CD14-positive monocyte (primary cell): ENCODE measurements at regions not wholly inside any gene's neighbourhood (a gene's known extent, or its start where the extent isn't known, plus 50 kb on each side); places are given as distances from the start of the nearest gene placed in this dataset.
A peak's percentile ranks its signal among the peaks of the same experiment; 100 is the strongest.

Experiments used
- DNase-seq, 3 donors: peaks; one replicate each; pipeline ENCODE4 v3.0.0-alpha.2; 2011 to 2022
- H2AFZ ChIP-seq: 2 replicates; pipeline ENCODE4 v1.6.0; 2012; ENCODE audit warnings: mild to moderate bottlenecking, low read depth, low read length, inconsistent platforms; ENCODE audit not compliant: insufficient read depth, poor library complexity, severe bottlenecking
- H3K27ac ChIP-seq, 2 donors: 1 replicate in 1 of 2; 2 replicates in 1 of 2; pipeline ENCODE4 v1.5.1; 2012 to 2013; ENCODE audit warnings: low read length in 2 of 2, control low read depth in 1 of 2, inconsistent platforms in 1 of 2, low read depth in 1 of 2, mild to moderate bottlenecking in 1 of 2
- H3K27me3 ChIP-seq, 2 donors: one replicate each; pipeline versions ENCODE4 v1.6.0 to v1.6.1; 2011 to 2013; ENCODE audit warnings: low read length in 2 of 2; ENCODE audit not compliant: control insufficient read depth in 2 of 2, insufficient read depth in 2 of 2
- H3K36me3 ChIP-seq, 2 donors: replicated peaks in 1 of 2; 1 replicate in 1 of 2; 2 replicates in 1 of 2; pipeline versions ENCODE4 v1.5.1 to v1.6.1; 2012 to 2013; ENCODE audit warnings: low read length in 2 of 2, control low read depth in 1 of 2, inconsistent platforms in 1 of 2, mild to moderate bottlenecking in 1 of 2; ENCODE audit not compliant: insufficient read depth in 2 of 2, control insufficient read depth in 1 of 2
- H3K4me1 ChIP-seq, 2 donors: 1 replicate in 1 of 2; 2 replicates in 1 of 2; pipeline versions ENCODE4 v1.5.1 to v1.6.1; 2012 to 2013; ENCODE audit warnings: low read length in 2 of 2, control low read depth in 1 of 2, inconsistent platforms in 1 of 2, mild to moderate bottlenecking in 1 of 2, moderate library complexity in 1 of 2; ENCODE audit not compliant: insufficient read depth in 2 of 2, control insufficient read depth in 1 of 2
- H3K4me2 ChIP-seq: replicated peaks from 2 replicates; pipeline ENCODE3; 2012; ENCODE audit warnings: low read length, moderate library complexity, mild to moderate bottlenecking; ENCODE audit not compliant: poor library complexity, severe bottlenecking; ENCODE audit errors: extremely low read depth
- H3K4me3 ChIP-seq, 3 experiments: fragments of 200-600 bp in 1 of 3; sonication (generic) in 1 of 3; replicated peaks in 1 of 3; 1 replicate in 2 of 3; 2 replicates in 1 of 3; pipeline ENCODE4 v1.5.1; 2011 to 2013; ENCODE audit warnings: low read length in 3 of 3, mild to moderate bottlenecking in 3 of 3, control low read depth in 2 of 3, low read depth in 2 of 3, inconsistent platforms in 1 of 3, moderate library complexity in 1 of 3
- H3K79me2 ChIP-seq: 2 replicates; pipeline ENCODE4 v1.6.0; 2012; ENCODE audit warnings: mild to moderate bottlenecking, control low read depth, inconsistent platforms, low read length, moderate library complexity; ENCODE audit not compliant: insufficient read depth
- H3K9ac ChIP-seq: 2 replicates; pipeline ENCODE4 v1.6.0; 2017; ENCODE audit warnings: low read length, mild to moderate bottlenecking; ENCODE audit not compliant: insufficient read depth, poor library complexity, severe bottlenecking
- H3K9me3 ChIP-seq, 2 donors: replicated peaks in 1 of 2; 1 replicate in 1 of 2; 2 replicates in 1 of 2; pipeline versions ENCODE4 v1.5.1 to v1.6.1; 2012 to 2013; ENCODE audit warnings: low read length in 2 of 2, control low read depth in 1 of 2; ENCODE audit not compliant: control insufficient read depth in 1 of 2, insufficient read depth in 1 of 2
- H4K20me1 ChIP-seq: 2 replicates; pipeline ENCODE4 v1.6.0; 2012; ENCODE audit warnings: mild to moderate bottlenecking, low read length, control low read depth, moderate library complexity; ENCODE audit not compliant: insufficient read depth
- H3K27ac Mint-ChIP-seq, 7 donors: one replicate each; pipeline ENCODE4 v1.8.0; 2020; ENCODE audit warnings: mild to moderate bottlenecking in 7 of 7, mixed read lengths in 7 of 7, moderate library complexity in 6 of 7, inconsistent platforms in 2 of 7
- H3K27me3 Mint-ChIP-seq, 3 donors: one replicate each; pipeline ENCODE4 v1.8.0; 2021 to 2022; ENCODE audit warnings: low read depth in 3 of 3, mild to moderate bottlenecking in 3 of 3, mixed read lengths in 3 of 3, moderate library complexity in 3 of 3, inconsistent platforms in 1 of 3
- H3K36me3 Mint-ChIP-seq, 2 donors: one replicate each; pipeline ENCODE4 v1.8.0; 2020; ENCODE audit warnings: mixed read lengths in 2 of 2, inconsistent platforms in 1 of 2, mild to moderate bottlenecking in 1 of 2
- H3K4me1 Mint-ChIP-seq: one replicate; pipeline ENCODE4 v1.8.0; 2020; ENCODE audit warnings: mild to moderate bottlenecking, mixed read lengths
- H3K4me3 Mint-ChIP-seq, 2 donors: one replicate each; pipeline ENCODE4 v1.8.0; 2020; ENCODE audit warnings: mild to moderate bottlenecking in 2 of 2, mixed read lengths in 2 of 2, moderate library complexity in 1 of 2
- H3K9me3 Mint-ChIP-seq, 7 donors: one replicate each; pipeline ENCODE4 v1.8.0; 2020 to 2022; ENCODE audit warnings: mixed read lengths in 7 of 7, mild to moderate bottlenecking in 6 of 7, moderate library complexity in 6 of 7, inconsistent platforms in 2 of 7
- WGBS: methylation state at CpG from one replicate; pipeline ENCODE4 v1.1.5; 2013; ENCODE audit warnings: missing lambda C conversion rate; ENCODE audit not compliant: insufficient coverage; 5-methylcytosine and 5-hydroxymethylcytosine counted together
- intact Hi-C, 2 donors: fragments of 100-400 bp; cut with micrococcal nuclease; formaldehyde crosslinking; loops; one replicate each; pipeline versions ENCODE4 v1.15.0 to v1.15.1; 2023
- TF ChIP-seq, protein P1 (sequence below): fragments of 200-600 bp; IDR thresholded peaks from one replicate; pipeline ENCODE4 v1.8.0; 2022; ENCODE audit warnings: antibody characterized with exemption, mild to moderate bottlenecking

GRCh38 chr4:41883988-41884734 is 51.1 kb upstream of the TMEM33 start:
- peaks cover 66 to 81% of the 10 kb centered on the region in 2 donors for H3K27me3 ChIP-seq
- 63% methylated on average over 3 of the region's 5 CpGs for WGBS
- no peak for DNase-seq
- peak overlapping the region in 1 of 2 donors; percentile 22 for H3K4me3 Mint-ChIP-seq
- no peak overlapping the region for H3K4me3 ChIP-seq
- H3K4me1 ChIP-seq, result peaks cover 13 to 16% of the 10 kb centered on the region in 2 donors
- H3K36me3 ChIP-seq, result no peaks in the 10 kb centered on the region
- H3K27me3 Mint-ChIP-seq, result peaks cover 69 to 74% (median 72%) of the 10 kb centered on the region in 3 donors
- no peaks in the 10 kb centered on the region for H3K36me3 Mint-ChIP-seq
- TF ChIP-seq, protein P1, sequence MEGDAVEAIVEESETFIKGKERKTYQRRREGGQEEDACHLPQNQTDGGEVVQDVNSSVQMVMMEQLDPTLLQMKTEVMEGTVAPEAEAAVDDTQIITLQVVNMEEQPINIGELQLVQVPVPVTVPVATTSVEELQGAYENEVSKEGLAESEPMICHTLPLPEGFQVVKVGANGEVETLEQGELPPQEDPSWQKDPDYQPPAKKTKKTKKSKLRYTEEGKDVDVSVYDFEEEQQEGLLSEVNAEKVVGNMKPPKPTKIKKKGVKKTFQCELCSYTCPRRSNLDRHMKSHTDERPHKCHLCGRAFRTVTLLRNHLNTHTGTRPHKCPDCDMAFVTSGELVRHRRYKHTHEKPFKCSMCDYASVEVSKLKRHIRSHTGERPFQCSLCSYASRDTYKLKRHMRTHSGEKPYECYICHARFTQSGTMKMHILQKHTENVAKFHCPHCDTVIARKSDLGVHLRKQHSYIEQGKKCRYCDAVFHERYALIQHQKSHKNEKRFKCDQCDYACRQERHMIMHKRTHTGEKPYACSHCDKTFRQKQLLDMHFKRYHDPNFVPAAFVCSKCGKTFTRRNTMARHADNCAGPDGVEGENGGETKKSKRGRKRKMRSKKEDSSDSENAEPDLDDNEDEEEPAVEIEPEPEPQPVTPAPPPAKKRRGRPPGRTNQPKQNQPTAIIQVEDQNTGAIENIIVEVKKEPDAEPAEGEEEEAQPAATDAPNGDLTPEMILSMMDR, result no peak
- no peak overlapping the region for H3K4me2 ChIP-seq
- H3K27ac ChIP-seq, result no peak overlapping the region
- H3K79me2 ChIP-seq, result no peaks in the 10 kb centered on the region
- peaks cover 0 to 18% of the 10 kb centered on the region in 2 donors for H3K9me3 ChIP-seq
- H3K27ac Mint-ChIP-seq, result no peak overlapping the region
- H3K9ac ChIP-seq, result no peak overlapping the region
- H2AFZ ChIP-seq, result no peak overlapping the region
- intact Hi-C loops, result loop anchor here (2.0 to 10.0 kb wide), 3 partner anchors 189 to 603 kb away; no protein-coding TSS in a partner anchor
- peaks cover 11% of the 10 kb centered on the region for H3K4me1 Mint-ChIP-seq
- H3K9me3 Mint-ChIP-seq, result peaks cover 0 to 8% (median 2%) of the 10 kb centered on the region in 7 donors
- H4K20me1 ChIP-seq, result no peaks in the 10 kb centered on the region

GRCh38 chr4:41882625-41883347 is 52.4 kb upstream of the TMEM33 start:
- intact Hi-C loops, result loop anchor here (2.0 to 10.0 kb wide), 3 partner anchors 188 to 602 kb away; no protein-coding TSS in a partner anchor
- peaks cover 13 to 16% of the 10 kb centered on the region in 2 donors for H3K4me1 ChIP-seq
- peak overlapping the region in 1 of 3 experiments; percentile 42 for H3K4me3 ChIP-seq
- H3K4me3 Mint-ChIP-seq, result peak overlapping the region in 1 of 2 donors; percentile 73
- H3K9me3 ChIP-seq, result peaks cover 0 to 27% of the 10 kb centered on the region in 2 donors
- no peaks in the 10 kb centered on the region for H4K20me1 ChIP-seq
- H3K4me2 ChIP-seq, result peak overlapping the region; percentile 44
- WGBS, result 68% methylated on average over 5 of the region's 34 CpGs
- H3K36me3 Mint-ChIP-seq, result no peaks in the 10 kb centered on the region
- H3K9ac ChIP-seq, result no peak overlapping the region
- TF ChIP-seq, protein P1, result peak; percentile 95
- H3K79me2 ChIP-seq, result no peaks in the 10 kb centered on the region
- H3K27me3 Mint-ChIP-seq, result peaks cover 83 to 88% (median 86%) of the 10 kb centered on the region in 3 donors
- H3K27ac Mint-ChIP-seq, result no peak overlapping the region
- H3K27ac ChIP-seq, result no peak overlapping the region
- peaks cover 0 to 15% (median 5%) of the 10 kb centered on the region in 7 donors for H3K9me3 Mint-ChIP-seq
- H3K36me3 ChIP-seq, result no peaks in the 10 kb centered on the region
- peaks cover 80 to 95% of the 10 kb centered on the region in 2 donors for H3K27me3 ChIP-seq
- DNase-seq, result peak; percentile 12 to 31 (median 18)
- H2AFZ ChIP-seq, result peak overlapping the region; percentile 50
- peaks cover 11% of the 10 kb centered on the region for H3K4me1 Mint-ChIP-seq
